22Rv1 (cell line): ENCODE measurements at regions not wholly inside any gene's neighbourhood (a gene's known extent, or its start where the extent isn't known, plus 50 kb on each side); places are given as distances from the start of the nearest gene placed in this dataset.

Source experiments
- ZFX ChIP-seq: fragments of 450-650 bp; IDR thresholded peaks from 2 replicates; pipeline ENCODE4 v1.6.1; 2017; ENCODE audit warnings: antibody characterized with exemption, borderline replicate concordance
- TF ChIP-seq, protein P1 (sequence below): fragments of 450-650 bp; IDR thresholded peaks from 2 replicates; pipeline ENCODE4 v1.5.1; 2017; ENCODE audit warnings: mild to moderate bottlenecking

- TF ChIP-seq, protein P1, sequence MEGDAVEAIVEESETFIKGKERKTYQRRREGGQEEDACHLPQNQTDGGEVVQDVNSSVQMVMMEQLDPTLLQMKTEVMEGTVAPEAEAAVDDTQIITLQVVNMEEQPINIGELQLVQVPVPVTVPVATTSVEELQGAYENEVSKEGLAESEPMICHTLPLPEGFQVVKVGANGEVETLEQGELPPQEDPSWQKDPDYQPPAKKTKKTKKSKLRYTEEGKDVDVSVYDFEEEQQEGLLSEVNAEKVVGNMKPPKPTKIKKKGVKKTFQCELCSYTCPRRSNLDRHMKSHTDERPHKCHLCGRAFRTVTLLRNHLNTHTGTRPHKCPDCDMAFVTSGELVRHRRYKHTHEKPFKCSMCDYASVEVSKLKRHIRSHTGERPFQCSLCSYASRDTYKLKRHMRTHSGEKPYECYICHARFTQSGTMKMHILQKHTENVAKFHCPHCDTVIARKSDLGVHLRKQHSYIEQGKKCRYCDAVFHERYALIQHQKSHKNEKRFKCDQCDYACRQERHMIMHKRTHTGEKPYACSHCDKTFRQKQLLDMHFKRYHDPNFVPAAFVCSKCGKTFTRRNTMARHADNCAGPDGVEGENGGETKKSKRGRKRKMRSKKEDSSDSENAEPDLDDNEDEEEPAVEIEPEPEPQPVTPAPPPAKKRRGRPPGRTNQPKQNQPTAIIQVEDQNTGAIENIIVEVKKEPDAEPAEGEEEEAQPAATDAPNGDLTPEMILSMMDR: no peak
- no peak for TF ChIP-seq ZFX
These were observed 59.9 kb upstream of the DTNBP1 start for GRCh38 chr6:15722731-15723130.
